CD4-positive, CD25-positive, alpha-beta regulatory T cell (primary cell): ENCODE measurements at regions not wholly inside any gene's neighbourhood (a gene's known extent, or its start where the extent isn't known, plus 50 kb on each side); places are given as distances from the start of the nearest gene placed in this dataset.
"Not testable (repeated sequence)": the region's sequence is repeated elsewhere in the genome, so short reads cannot be mapped to it uniquely, and the experiment has no call there.

Source experiments
- ATAC-seq, 2 donors: fragments of 150-1000 bp; cut with Tn5 transposase; one replicate each; pipeline ENCODE4 v1.10.0; 2021; ENCODE audit warnings: low read depth in 2 of 2, moderate number of reproducible peaks in 2 of 2, moderate library complexity in 1 of 2
- DNase-seq, 3 donors: peaks; one replicate each; pipeline versions ENCODE4 v3.0.0 to v3.0.0-alpha.2; 2012 to 2022; ENCODE audit warnings: mixed read lengths in 1 of 3
- H3K27ac ChIP-seq: one replicate; pipeline ENCODE4 v1.7.0; 2013; ENCODE audit warnings: mild to moderate bottlenecking, low read length; ENCODE audit not compliant: insufficient read depth, poor library complexity, severe bottlenecking
- H3K27me3 ChIP-seq: one replicate; pipeline ENCODE4 v1.7.0; 2013; ENCODE audit warnings: low read length; ENCODE audit not compliant: control insufficient read depth, insufficient read depth
- H3K36me3 ChIP-seq: one replicate; pipeline ENCODE4 v1.7.0; 2013; ENCODE audit warnings: mild to moderate bottlenecking, low read length, moderate library complexity; ENCODE audit not compliant: control insufficient read depth, insufficient read depth
- H3K4me1 ChIP-seq: 2 replicates; pipeline ENCODE4 v1.7.0; 2013; ENCODE audit warnings: mild to moderate bottlenecking, low read length; ENCODE audit not compliant: insufficient read depth, control insufficient read depth, poor library complexity, severe bottlenecking
- H3K4me3 ChIP-seq: one replicate; pipeline ENCODE4 v1.7.0; 2013; ENCODE audit warnings: low read depth, mild to moderate bottlenecking, low read length, moderate library complexity
- H3K9me3 ChIP-seq, 2 experiments: 1 replicate in 1 of 2; 2 replicates in 1 of 2; pipeline ENCODE4 v1.7.0; 2013; ENCODE audit warnings: low read length in 2 of 2, mild to moderate bottlenecking in 1 of 2, moderate library complexity in 1 of 2; ENCODE audit not compliant: control insufficient read depth in 2 of 2
- H3K27ac Mint-ChIP-seq, 3 donors: one replicate each; pipeline ENCODE4 v1.8.0; 2020 to 2022; ENCODE audit warnings: mild to moderate bottlenecking in 3 of 3, mixed read lengths in 3 of 3, moderate library complexity in 2 of 3
- H3K27me3 Mint-ChIP-seq: one replicate; pipeline ENCODE4 v1.8.0; 2022; ENCODE audit warnings: mild to moderate bottlenecking, mixed read lengths
- H3K36me3 Mint-ChIP-seq: one replicate; pipeline ENCODE4 v1.8.0; 2020; ENCODE audit warnings: mixed read lengths
- H3K4me1 Mint-ChIP-seq, 4 donors: one replicate each; pipeline ENCODE4 v1.8.0; 2020 to 2022; ENCODE audit warnings: mixed read lengths in 4 of 4, mild to moderate bottlenecking in 1 of 4
- H3K4me3 Mint-ChIP-seq, 4 donors: one replicate each; pipeline ENCODE4 v1.8.0; 2020 to 2022; ENCODE audit warnings: mild to moderate bottlenecking in 4 of 4, mixed read lengths in 4 of 4, moderate library complexity in 3 of 4
- H3K9me3 Mint-ChIP-seq, 7 donors: one replicate each; pipeline ENCODE4 v1.8.0; 2020 to 2022; ENCODE audit warnings: mixed read lengths in 7 of 7, mild to moderate bottlenecking in 3 of 7, moderate library complexity in 2 of 7

DNA sequence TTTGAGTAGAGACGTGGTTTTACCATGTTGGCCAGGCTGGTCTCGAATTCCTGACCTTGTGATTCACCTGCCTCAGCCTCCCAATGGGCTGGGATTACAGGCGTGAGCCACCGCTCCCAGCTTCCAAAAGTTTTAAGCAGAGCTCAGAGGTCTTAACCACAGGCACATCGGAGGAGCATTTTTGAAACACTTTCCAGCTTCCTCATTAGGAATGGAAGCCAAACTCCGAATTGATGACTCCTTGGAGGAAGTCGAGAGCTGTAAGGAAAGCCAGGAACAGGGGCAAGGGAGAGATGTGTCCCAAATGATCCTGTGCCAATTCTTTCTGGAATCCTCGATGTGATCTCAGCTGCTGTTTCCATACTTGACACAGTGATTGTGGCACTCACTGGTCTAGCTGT is 56.2 kb upstream of the CCZ1B start:
- not testable (repeated sequence) for H3K4me3 Mint-ChIP-seq, H3K9me3 ChIP-seq, H3K36me3 Mint-ChIP-seq, DNase-seq, H3K9me3 Mint-ChIP-seq, H3K36me3 ChIP-seq, H3K27ac ChIP-seq, H3K27me3 ChIP-seq, ATAC-seq, H3K27ac Mint-ChIP-seq, H3K4me3 ChIP-seq, H3K4me1 ChIP-seq, H3K4me1 Mint-ChIP-seq
- H3K27me3 Mint-ChIP-seq = peaks cover 13% of the 10 kb centered on the region

GRCh38 chr7:6883756-6884155 is 57.7 kb upstream of the CCZ1B start:
- H3K4me3 ChIP-seq, DNase-seq, H3K9me3 Mint-ChIP-seq, H3K36me3 Mint-ChIP-seq, H3K4me1 Mint-ChIP-seq, H3K4me1 ChIP-seq, H3K27ac ChIP-seq, H3K36me3 ChIP-seq, ATAC-seq, H3K27ac Mint-ChIP-seq, H3K4me3 Mint-ChIP-seq, H3K9me3 ChIP-seq, H3K27me3 ChIP-seq: not testable (repeated sequence)
- peaks cover 13% of the 10 kb centered on the region for H3K27me3 Mint-ChIP-seq

- H3K27ac Mint-ChIP-seq = no peak overlapping the region
- Histone ChIP-seq H3K9me3 (no peaks in the 10 kb centered on the region), H3K27ac (no peak overlapping the region), H3K27me3 (no peaks in the 10 kb centered on the region), H3K4me1 (no peaks in the 10 kb centered on the region), H3K36me3 (no peaks in the 10 kb centered on the region), H3K4me3 (no peak overlapping the region)
- no peaks in the 10 kb centered on the region for H3K4me1 Mint-ChIP-seq
- DNase-seq = no peak
- no peaks in the 10 kb centered on the region for H3K36me3 Mint-ChIP-seq
- H3K4me3 Mint-ChIP-seq = no peak overlapping the region
- H3K27me3 Mint-ChIP-seq = peaks cover 13% of the 10 kb centered on the region
- H3K9me3 Mint-ChIP-seq = peaks cover 0 to 3% (median 0%) of the 10 kb centered on the region in 7 donors
- ATAC-seq = no peak
Measured at GRCh38 chr7:6886198-6886597, 60.1 kb upstream of the CCZ1B start.

GRCh38 chr7:6888267-6889045 is 62.4 kb upstream of the CCZ1B start:
- not testable (repeated sequence) for H3K27me3 ChIP-seq, H3K9me3 Mint-ChIP-seq, H3K36me3 Mint-ChIP-seq, H3K4me3 Mint-ChIP-seq, H3K4me3 ChIP-seq, DNase-seq, H3K4me1 ChIP-seq, H3K27ac Mint-ChIP-seq, H3K9me3 ChIP-seq, ATAC-seq, H3K36me3 ChIP-seq, H3K4me1 Mint-ChIP-seq, H3K27ac ChIP-seq
- peaks cover 13% of the 10 kb centered on the region for H3K27me3 Mint-ChIP-seq

DNA sequence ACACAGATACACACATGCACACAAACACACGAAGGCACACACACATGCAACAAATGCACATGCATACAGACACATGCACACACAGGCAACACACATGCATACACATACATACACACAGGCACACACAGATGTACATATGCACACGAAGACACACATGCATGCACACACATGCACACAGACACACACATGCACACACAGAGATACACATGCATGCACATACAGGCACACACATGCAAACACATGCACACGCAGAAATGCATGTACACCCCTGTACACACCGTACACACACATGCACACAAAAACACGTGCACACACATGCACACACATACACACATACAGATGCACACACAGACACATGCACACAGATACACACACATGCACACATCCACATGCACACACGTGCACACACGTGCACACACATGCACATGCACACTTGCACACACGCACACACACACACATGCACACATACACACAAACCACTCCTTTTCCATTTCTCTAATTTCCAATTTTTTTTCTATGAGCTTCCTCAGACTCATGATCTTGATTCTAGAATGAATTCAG is 63.3 kb upstream of the CCZ1B start:
- H3K36me3 ChIP-seq = no peaks in the 10 kb centered on the region
- no peaks in the 10 kb centered on the region for H3K4me1 ChIP-seq
- DNase-seq = no peak
- Mint-ChIP-seq H3K4me3 (no peak overlapping the region), H3K4me1 (no peaks in the 10 kb centered on the region), H3K36me3 (no peaks in the 10 kb centered on the region), H3K9me3 (peaks cover 0 to 3% (median 0%) of the 10 kb centered on the region in 7 donors), H3K27me3 (peaks cover 11% of the 10 kb centered on the region), H3K27ac (peak overlapping the region in 1 of 3 donors; percentile 83)
- ATAC-seq = no peak
- H3K9me3 ChIP-seq = no peaks in the 10 kb centered on the region
- H3K27me3 ChIP-seq = no peaks in the 10 kb centered on the region
- H3K27ac ChIP-seq = no peak overlapping the region
- H3K4me3 ChIP-seq = no peak overlapping the region

DNA sequence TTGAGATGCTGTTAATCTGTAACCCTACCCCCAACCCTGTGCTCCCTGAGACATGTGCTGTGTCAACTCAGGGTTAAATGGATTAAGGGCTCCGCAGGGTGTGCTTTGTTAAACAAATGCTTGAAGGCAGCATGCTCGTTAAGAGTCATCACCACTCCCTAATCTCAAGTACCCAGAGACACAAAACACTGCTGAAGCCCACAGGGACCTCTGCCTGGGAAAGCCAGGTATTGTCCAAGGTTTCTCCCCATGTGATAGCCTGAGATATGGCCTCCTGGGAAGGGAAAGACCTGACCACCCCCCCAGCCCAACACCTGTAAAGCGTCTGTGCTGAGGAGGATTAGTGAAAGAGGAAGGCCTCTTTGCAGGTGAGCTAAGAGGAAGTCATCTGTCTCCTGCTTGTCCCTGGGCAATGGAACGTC is 76.0 kb upstream of the CCZ1B start:
- not testable (repeated sequence) for H3K9me3 ChIP-seq, H3K27ac ChIP-seq, H3K27ac Mint-ChIP-seq, H3K27me3 Mint-ChIP-seq, H3K4me1 ChIP-seq, H3K27me3 ChIP-seq, H3K9me3 Mint-ChIP-seq, H3K36me3 ChIP-seq, H3K4me3 Mint-ChIP-seq, DNase-seq, ATAC-seq, H3K36me3 Mint-ChIP-seq, H3K4me3 ChIP-seq, H3K4me1 Mint-ChIP-seq

DNA sequence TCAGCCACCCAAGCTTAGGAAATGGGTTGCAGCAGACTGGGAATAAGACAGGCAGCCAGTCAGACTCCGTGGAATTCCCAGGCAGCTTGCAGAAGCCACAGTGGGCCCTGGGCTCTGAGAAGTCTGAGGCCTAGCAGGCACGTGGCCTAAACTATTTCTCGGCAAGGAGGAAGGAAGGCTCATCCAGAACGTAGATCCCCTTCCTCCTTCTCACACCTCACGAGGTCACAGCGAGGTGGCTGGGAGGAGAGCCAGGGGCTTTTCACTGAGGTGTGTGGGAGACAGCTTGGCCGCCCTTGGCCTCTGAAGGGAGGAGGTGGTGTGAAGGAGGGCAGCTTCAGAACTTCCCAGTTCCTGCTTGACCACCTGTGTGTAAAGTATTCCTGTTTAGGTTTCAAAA is 77.2 kb upstream of the CCZ1B start:
- H3K36me3 ChIP-seq, H3K36me3 Mint-ChIP-seq, H3K4me1 Mint-ChIP-seq, H3K27ac Mint-ChIP-seq, H3K9me3 Mint-ChIP-seq, H3K27me3 ChIP-seq, ATAC-seq, H3K9me3 ChIP-seq, H3K27ac ChIP-seq, DNase-seq, H3K4me3 ChIP-seq, H3K4me1 ChIP-seq, H3K4me3 Mint-ChIP-seq, H3K27me3 Mint-ChIP-seq: not testable (repeated sequence)

DNA sequence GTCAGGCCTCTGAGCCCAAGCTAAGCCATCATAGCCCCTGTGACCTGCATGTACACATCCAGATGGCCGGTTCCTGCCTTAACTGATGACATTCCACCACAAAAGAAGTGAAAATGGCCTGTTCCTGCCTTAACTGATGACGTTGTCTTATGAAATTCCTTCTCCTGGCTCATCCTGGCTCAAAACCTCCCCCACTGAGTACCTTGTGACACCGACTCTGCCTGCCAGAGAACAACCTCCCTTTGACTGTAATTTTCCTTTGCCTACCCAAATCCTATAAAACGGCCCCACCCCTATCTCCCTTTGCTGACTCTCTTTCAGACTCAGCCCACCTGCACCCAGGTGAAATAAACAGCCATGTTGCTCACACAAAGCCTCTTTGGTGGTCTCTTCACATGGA is 77.7 kb upstream of the CCZ1B start:
- H3K27me3 ChIP-seq, H3K27ac Mint-ChIP-seq, H3K27ac ChIP-seq, H3K9me3 ChIP-seq, H3K4me1 ChIP-seq, DNase-seq, H3K9me3 Mint-ChIP-seq, H3K36me3 ChIP-seq, H3K27me3 Mint-ChIP-seq, ATAC-seq, H3K4me3 ChIP-seq, H3K36me3 Mint-ChIP-seq, H3K4me3 Mint-ChIP-seq, H3K4me1 Mint-ChIP-seq: not testable (repeated sequence)
